Endothelial cell (in vitro differentiated cells): ENCODE measurements at regions not wholly inside any gene's neighbourhood (a gene's known extent, or its start where the extent isn't known, plus 50 kb on each side); places are given as distances from the start of the nearest gene placed in this dataset.

Experiments
- DNase-seq: peaks from one replicate; pipeline ENCODE4 v3.0.0; 2021; ENCODE audit warnings: low spot score
- H3K27ac Mint-ChIP-seq: one replicate; pipeline ENCODE4 v1.8.0; 2021; ENCODE audit warnings: mixed read lengths, inconsistent platforms; ENCODE audit not compliant: unreplicated experiment
- H3K27me3 Mint-ChIP-seq: one replicate; pipeline ENCODE4 v1.8.0; 2021; ENCODE audit warnings: mild to moderate bottlenecking, moderate library complexity, mixed read lengths, inconsistent platforms; ENCODE audit not compliant: unreplicated experiment
- H3K36me3 Mint-ChIP-seq: one replicate; pipeline ENCODE4 v1.8.0; 2021; ENCODE audit warnings: mild to moderate bottlenecking, low read depth, mixed read lengths, inconsistent platforms; ENCODE audit not compliant: unreplicated experiment
- H3K4me1 Mint-ChIP-seq: one replicate; pipeline ENCODE4 v1.8.0; 2021; ENCODE audit warnings: mild to moderate bottlenecking, mixed read lengths, inconsistent platforms; ENCODE audit not compliant: unreplicated experiment
- H3K4me3 Mint-ChIP-seq: one replicate; pipeline ENCODE4 v1.8.0; 2021; ENCODE audit warnings: mild to moderate bottlenecking, mixed read lengths, inconsistent platforms; ENCODE audit not compliant: unreplicated experiment
- H3K9me3 Mint-ChIP-seq: one replicate; pipeline ENCODE4 v1.8.0; 2021; ENCODE audit warnings: mixed read lengths, inconsistent platforms; ENCODE audit not compliant: unreplicated experiment
- TF ChIP-seq, protein P1 (sequence below): fragments of 200-600 bp; sonication (generic); IDR thresholded peaks from one replicate; pipeline ENCODE4 v1.5.0; 2021; ENCODE audit warnings: antibody characterized with exemption; ENCODE audit not compliant: unreplicated experiment

DNA sequence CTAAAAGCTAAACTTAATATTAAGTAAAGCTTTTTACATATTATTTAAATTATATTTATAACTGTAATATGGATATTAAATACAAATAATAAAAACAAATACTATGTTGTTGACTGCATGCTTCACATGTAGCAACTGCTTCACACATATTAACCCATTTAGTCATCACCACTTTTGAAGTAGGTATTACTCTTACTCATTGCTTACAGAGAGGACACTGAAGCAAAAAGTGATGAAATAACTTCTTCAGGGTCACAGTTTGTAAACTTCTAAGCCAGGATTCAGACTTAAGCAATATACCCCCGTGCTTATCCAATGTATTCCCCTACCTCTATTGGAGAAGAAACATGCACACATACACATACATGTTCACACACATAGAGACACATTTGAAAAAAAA is 166.6 kb downstream of the DKK2 start:
- H3K27ac Mint-ChIP-seq, result no peak overlapping the region
- H3K36me3 Mint-ChIP-seq, result no peaks in the 10 kb centered on the region
- H3K27me3 Mint-ChIP-seq, result no peaks in the 10 kb centered on the region
- H3K4me1 Mint-ChIP-seq, result peaks cover 5% of the 10 kb centered on the region
- H3K4me3 Mint-ChIP-seq, result no peak overlapping the region
- TF ChIP-seq, protein P1, sequence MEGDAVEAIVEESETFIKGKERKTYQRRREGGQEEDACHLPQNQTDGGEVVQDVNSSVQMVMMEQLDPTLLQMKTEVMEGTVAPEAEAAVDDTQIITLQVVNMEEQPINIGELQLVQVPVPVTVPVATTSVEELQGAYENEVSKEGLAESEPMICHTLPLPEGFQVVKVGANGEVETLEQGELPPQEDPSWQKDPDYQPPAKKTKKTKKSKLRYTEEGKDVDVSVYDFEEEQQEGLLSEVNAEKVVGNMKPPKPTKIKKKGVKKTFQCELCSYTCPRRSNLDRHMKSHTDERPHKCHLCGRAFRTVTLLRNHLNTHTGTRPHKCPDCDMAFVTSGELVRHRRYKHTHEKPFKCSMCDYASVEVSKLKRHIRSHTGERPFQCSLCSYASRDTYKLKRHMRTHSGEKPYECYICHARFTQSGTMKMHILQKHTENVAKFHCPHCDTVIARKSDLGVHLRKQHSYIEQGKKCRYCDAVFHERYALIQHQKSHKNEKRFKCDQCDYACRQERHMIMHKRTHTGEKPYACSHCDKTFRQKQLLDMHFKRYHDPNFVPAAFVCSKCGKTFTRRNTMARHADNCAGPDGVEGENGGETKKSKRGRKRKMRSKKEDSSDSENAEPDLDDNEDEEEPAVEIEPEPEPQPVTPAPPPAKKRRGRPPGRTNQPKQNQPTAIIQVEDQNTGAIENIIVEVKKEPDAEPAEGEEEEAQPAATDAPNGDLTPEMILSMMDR, result no peak
- no peak for DNase-seq
- no peaks in the 10 kb centered on the region for H3K9me3 Mint-ChIP-seq

- TF ChIP-seq, protein P1, result no peak
- Mint-ChIP-seq H3K9me3 (no peaks in the 10 kb centered on the region), H3K27ac (no peak overlapping the region), H3K4me3 (no peak overlapping the region), H3K27me3 (no peaks in the 10 kb centered on the region), H3K36me3 (no peaks in the 10 kb centered on the region), H3K4me1 (peaks cover 5% of the 10 kb centered on the region)
- DNase-seq, result no peak
These were observed 167.6 kb downstream of the DKK2 start for GRCh38 chr4:106868381-106869035.

DNA sequence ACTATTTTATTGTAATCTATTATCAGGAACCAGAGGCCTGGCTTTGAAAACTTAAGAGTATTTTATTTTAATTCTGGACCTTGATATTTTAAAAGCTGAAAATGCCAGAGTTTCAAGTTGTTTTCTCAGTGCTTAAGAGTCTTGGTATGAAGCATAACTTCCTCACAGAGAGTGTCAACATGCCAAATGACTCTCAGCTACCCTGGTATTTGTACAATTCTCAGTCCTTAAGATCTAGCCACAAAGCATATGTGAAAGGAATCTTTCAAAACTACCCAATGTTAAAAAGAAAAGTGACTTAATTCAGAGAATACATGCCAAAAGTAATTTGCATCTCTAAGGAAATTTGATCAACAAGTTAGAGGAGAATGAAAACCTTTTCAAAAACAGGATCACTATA is 171.9 kb downstream of the DKK2 start:
- Mint-ChIP-seq H3K27me3 (no peaks in the 10 kb centered on the region), H3K4me1 (no peaks in the 10 kb centered on the region), H3K9me3 (no peaks in the 10 kb centered on the region), H3K36me3 (no peaks in the 10 kb centered on the region), H3K27ac (no peak overlapping the region), H3K4me3 (no peak overlapping the region)
- TF ChIP-seq, protein P1, result no peak
- no peak for DNase-seq

DNA sequence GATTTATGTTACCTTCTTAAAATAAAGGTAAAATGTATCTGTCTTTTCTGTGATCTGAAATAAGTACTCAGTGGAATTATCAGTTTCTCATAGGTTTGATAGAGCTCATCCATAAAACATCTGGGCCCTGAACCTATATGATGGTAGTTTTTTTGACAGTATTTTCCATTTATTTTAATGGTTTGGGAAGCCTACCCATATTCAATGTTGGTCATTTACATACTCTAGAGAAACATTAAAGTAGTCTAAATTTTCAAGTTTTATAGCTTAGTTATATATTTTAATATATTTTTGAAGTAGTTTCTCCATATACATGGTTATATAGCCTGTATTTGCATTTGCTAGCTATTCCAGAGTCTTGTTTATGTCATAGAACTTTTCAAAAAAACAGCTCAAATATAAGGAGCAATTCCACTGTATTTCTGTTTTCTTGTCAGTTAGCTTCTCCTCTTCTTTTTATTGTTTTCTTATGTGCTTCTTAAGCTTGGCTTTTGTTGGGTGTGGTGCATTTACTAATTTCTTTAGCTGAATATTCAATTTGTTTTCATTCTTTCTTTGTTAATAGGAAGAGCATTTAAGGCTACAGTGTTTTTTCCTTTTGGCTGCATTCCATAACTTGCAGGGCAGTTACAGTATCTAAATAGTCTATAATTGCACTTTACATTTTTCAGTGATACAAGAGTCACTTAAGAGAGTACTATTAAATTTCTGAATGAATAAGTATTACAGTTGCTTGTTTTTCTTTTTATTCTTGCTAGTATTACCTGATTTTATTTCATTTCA is 181.4 kb downstream of the DKK2 start:
- H3K36me3 Mint-ChIP-seq, result no peaks in the 10 kb centered on the region

More for the DNA sequence above, 181.4 kb downstream of the DKK2 start:
- TF ChIP-seq, protein P1, result no peak
- Mint-ChIP-seq H3K4me1 (no peaks in the 10 kb centered on the region), H3K9me3 (no peaks in the 10 kb centered on the region), H3K27me3 (no peaks in the 10 kb centered on the region), H3K27ac (no peak overlapping the region), H3K4me3 (no peak overlapping the region)
- no peak for DNase-seq
